ENCODE measurements at regions not wholly inside any gene's neighbourhood (a gene's known extent, or its start where the extent isn't known, plus 50 kb on each side); places are given as distances from the start of the nearest gene placed in this dataset.

DNA sequence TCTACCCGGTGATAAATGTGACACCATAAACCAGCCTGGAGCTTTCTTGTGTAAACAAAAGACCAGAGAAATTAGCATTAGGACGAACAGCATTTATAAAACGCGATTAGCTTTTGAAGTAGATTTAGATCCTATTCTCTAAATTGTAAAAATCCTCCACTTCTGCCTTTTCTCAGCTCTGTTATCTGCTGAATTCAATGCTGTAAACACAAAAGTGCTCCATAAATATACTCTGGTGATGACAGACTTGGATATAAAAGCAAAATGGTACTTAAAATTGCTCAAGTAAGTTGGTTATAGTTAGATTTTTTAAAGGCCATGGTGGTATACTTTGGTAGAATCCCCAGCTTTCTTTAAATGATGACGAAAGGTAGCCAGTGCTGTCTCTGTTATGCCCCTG is 114.6 kb upstream of the RMST start:
- TF ChIP-seq, protein P1, sequence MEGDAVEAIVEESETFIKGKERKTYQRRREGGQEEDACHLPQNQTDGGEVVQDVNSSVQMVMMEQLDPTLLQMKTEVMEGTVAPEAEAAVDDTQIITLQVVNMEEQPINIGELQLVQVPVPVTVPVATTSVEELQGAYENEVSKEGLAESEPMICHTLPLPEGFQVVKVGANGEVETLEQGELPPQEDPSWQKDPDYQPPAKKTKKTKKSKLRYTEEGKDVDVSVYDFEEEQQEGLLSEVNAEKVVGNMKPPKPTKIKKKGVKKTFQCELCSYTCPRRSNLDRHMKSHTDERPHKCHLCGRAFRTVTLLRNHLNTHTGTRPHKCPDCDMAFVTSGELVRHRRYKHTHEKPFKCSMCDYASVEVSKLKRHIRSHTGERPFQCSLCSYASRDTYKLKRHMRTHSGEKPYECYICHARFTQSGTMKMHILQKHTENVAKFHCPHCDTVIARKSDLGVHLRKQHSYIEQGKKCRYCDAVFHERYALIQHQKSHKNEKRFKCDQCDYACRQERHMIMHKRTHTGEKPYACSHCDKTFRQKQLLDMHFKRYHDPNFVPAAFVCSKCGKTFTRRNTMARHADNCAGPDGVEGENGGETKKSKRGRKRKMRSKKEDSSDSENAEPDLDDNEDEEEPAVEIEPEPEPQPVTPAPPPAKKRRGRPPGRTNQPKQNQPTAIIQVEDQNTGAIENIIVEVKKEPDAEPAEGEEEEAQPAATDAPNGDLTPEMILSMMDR (IDR thresholded peaks at IDR 0.05): no peak
- no peak for TF ChIP-seq TCF12 (IDR thresholded peaks at IDR 0.05)
